HepG2 (cell line): ENCODE measurements at regions not wholly inside any gene's neighbourhood (a gene's known extent, or its start where the extent isn't known, plus 50 kb on each side); places are given as distances from the start of the nearest gene placed in this dataset.

Experiments
- ATAC-seq: fragments of 200-7000 bp; cut with Tn5 transposase; 3 replicates; pipeline ENCODE4 v1.9.1; 2020; ENCODE audit warnings: mild to moderate bottlenecking, moderate library complexity
- BruUV-seq: library from RNA; stranded (reverse); fragments of 400-500 nt; replicated peaks from 2 replicates; lab custom pipeline; 2021; lab: Mats Ljungman, UMichigan
- CTCF ChIA-PET: fragments of 300-600 bp; formaldehyde crosslinking; extraction: SDS; loops from one replicate; lab custom pipeline; 2021; ENCODE audit warnings: low total read pairs, inconsistent platforms, low intra/inter-chr PET ratio; lab: Yijun Ruan, JAX
- POLR2A ChIA-PET: fragments of 350-600 bp; sonication (Branson Sonifier 250); formaldehyde crosslinking; loops from one replicate; lab custom pipeline; 2020; ENCODE audit warnings: antibody characterized with exemption, inconsistent platforms; lab: Yijun Ruan, JAX
- DNase-seq: peaks from one replicate; pipeline ENCODE4 v3.0.0-alpha.2; 2015; ENCODE audit warnings: low spot score
- FAIRE-seq: peaks from 3 replicates; lab custom pipeline; 2011; peaks lifted over from hg19 to GRCh38; lab: Jason Lieb, UNC
- H2AFZ ChIP-seq: one replicate; pipeline ENCODE4 v1.6.1; 2011; ENCODE audit warnings: low read length, inconsistent platforms
- H3K27ac ChIP-seq: fragments of 300-600 bp; 3 replicates; pipeline ENCODE4 v1.8.0; 2011; ENCODE audit warnings: mixed run types, mild to moderate bottlenecking, mixed read lengths, low read length, inconsistent platforms; ENCODE audit not compliant: insufficient read depth; ENCODE audit errors: extremely low read length
- H3K27me3 ChIP-seq, 2 experiments: fragments of 200-600 bp in 1 of 2; 2 replicates in 1 of 2; 3 replicates in 1 of 2; pipeline versions ENCODE4 v1.6.0 to v1.8.0; 2011; ENCODE audit warnings: low read length in 2 of 2, mild to moderate bottlenecking in 2 of 2, moderate library complexity in 2 of 2, inconsistent platforms in 1 of 2; ENCODE audit not compliant: insufficient read depth in 2 of 2, control insufficient read depth in 1 of 2
- H3K36me3 ChIP-seq, 2 experiments: fragments of 200-600 bp in 1 of 2; replicated peaks in 1 of 2; 2 replicates in 1 of 2; 3 replicates in 1 of 2; pipeline versions ENCODE4 v1.5.1 to v1.8.0; 2011; ENCODE audit warnings: low read length in 2 of 2, inconsistent platforms in 1 of 2; ENCODE audit not compliant: insufficient read depth in 2 of 2, control insufficient read depth in 1 of 2
- H3K4me1 ChIP-seq: 2 replicates; pipeline ENCODE4 v1.5.1; 2012; ENCODE audit warnings: low read length, inconsistent platforms; ENCODE audit not compliant: insufficient read depth
- H3K4me2 ChIP-seq: 2 replicates; pipeline ENCODE4 v1.6.0; 2011; ENCODE audit warnings: low read depth, low read length, inconsistent platforms
- H3K4me3 ChIP-seq, 3 experiments: fragments of 200-600 bp in 1 of 3; sonication (generic), shearing (Covaris generic) in 1 of 3; replicated peaks in 1 of 3; 2 replicates each; pipeline ENCODE4 v1.5.1; 2011 to 2016; ENCODE audit warnings: low read length in 3 of 3, inconsistent platforms in 2 of 3, low read depth in 2 of 3, mild to moderate bottlenecking in 2 of 3, control low read depth in 1 of 3, mixed read lengths in 1 of 3; ENCODE audit not compliant: insufficient read depth in 1 of 3
- H3K79me2 ChIP-seq: one replicate; pipeline ENCODE4 v1.6.1; 2011; ENCODE audit warnings: low read length, inconsistent platforms; ENCODE audit not compliant: insufficient read depth
- H3K9ac ChIP-seq: 2 replicates; pipeline ENCODE4 v1.6.0; 2011; ENCODE audit warnings: mild to moderate bottlenecking, low read depth, low read length, inconsistent platforms; ENCODE audit not compliant: insufficient read depth
- H3K9me3 ChIP-seq: 2 replicates; pipeline ENCODE4 v1.5.1; 2012; ENCODE audit warnings: mild to moderate bottlenecking, low read length
- H4K20me1 ChIP-seq: 2 replicates; pipeline ENCODE4 v1.6.0; 2011; ENCODE audit warnings: inconsistent platforms, mild to moderate bottlenecking, low read length, moderate library complexity; ENCODE audit not compliant: insufficient read depth
- AHDC1 ChIP-seq: sonication (generic); formaldehyde crosslinking; IDR thresholded peaks from 2 replicates; pipeline ENCODE4 v1.5.1; 2020; ENCODE audit warnings: mild to moderate bottlenecking, missing genetic modification reagents, borderline replicate concordance
- ELK4 ChIP-seq: sonication (generic); formaldehyde crosslinking; IDR thresholded peaks from 2 replicates; pipeline ENCODE4 v1.9.0; 2021; ENCODE audit warnings: missing genetic modification reagents, borderline replicate concordance
- FOXM1 ChIP-seq: sonication (generic); formaldehyde crosslinking; IDR thresholded peaks from 2 replicates; pipeline ENCODE4 v1.5.0; 2020; ENCODE audit warnings: missing genetic modification reagents
- FOXP4 ChIP-seq: sonication (generic); formaldehyde crosslinking; IDR thresholded peaks from 2 replicates; pipeline ENCODE4 v1.4.0; 2020; ENCODE audit warnings: missing genetic modification reagents
- PAXIP1 ChIP-seq: sonication (generic); formaldehyde crosslinking; conservative IDR thresholded peaks from 2 replicates; pipeline ENCODE4 v1.4.0; 2020; ENCODE audit warnings: mild to moderate bottlenecking, missing genetic modification reagents, moderate library complexity
- ZFP41 ChIP-seq: sonication (generic); formaldehyde crosslinking; IDR thresholded peaks from 2 replicates; pipeline ENCODE4 v1.4.0; 2020; ENCODE audit warnings: mild to moderate bottlenecking, missing genetic modification reagents, borderline replicate concordance
- whole genome bisulfite sequencing: methylation state at CpG from one replicate; pipeline ENCODE4 v1.1.6; 2017; ENCODE audit warnings: low lambda C conversion rate; 5-methylcytosine and 5-hydroxymethylcytosine counted together
- in situ Hi-C: cut with HindIII; loops from 2 replicates; pipeline ENCODE4 v1.10.0; 2017; ENCODE audit warnings: low pct_unique_long_range_greater_than_20kb; ENCODE audit not compliant: extremely low pct_ligation_motif_present
- intact Hi-C: fragments of 100-400 bp; cut with micrococcal nuclease; formaldehyde crosslinking; loops from one replicate; pipeline ENCODE4 v1.10.0; 2022; ENCODE audit not compliant: unreplicated experiment
- TF ChIP-seq, protein P1 (sequence below), 2 experiments: sonication (generic) in 1 of 2; formaldehyde crosslinking in 1 of 2; IDR thresholded peaks; 2 replicates each; pipeline versions ENCODE4 v1.5.1 to v1.6.1; 2011 to 2020; ENCODE audit warnings: borderline replicate concordance in 1 of 2, low read depth in 1 of 2, low read length in 1 of 2, mild to moderate bottlenecking in 1 of 2, missing genetic modification reagents in 1 of 2, moderate library complexity in 1 of 2

GRCh38 chr4:104719539-104720230 is 225.0 kb upstream of the CXXC4 start:
- WGBS, result 14% methylated on average over 4 of the region's 4 CpGs
- Histone ChIP-seq H3K79me2 (no peaks in the 10 kb centered on the region), H3K36me3 (no peaks in the 10 kb centered on the region), H3K4me3 (no peak overlapping the region), H3K4me1 (no peaks in the 10 kb centered on the region), H3K4me2 (no peak overlapping the region), H3K27ac (no peak overlapping the region), H2AFZ (no peak overlapping the region), H3K9ac (no peak overlapping the region), H4K20me1 (no peaks in the 10 kb centered on the region), H3K9me3 (no peaks in the 10 kb centered on the region), H3K27me3 (no peaks in the 10 kb centered on the region)
- FAIRE-seq (no peak), ATAC-seq (no peak), DNase-seq (no peak)
- ChIA-PET POLR2A (no interaction called here), CTCF (no interaction called here)
- no TSS peak for BruUV-seq
- intact Hi-C loops, result no loop called here
- in situ Hi-C loops, result no loop called here
- no peak for TF ChIP-seq ELK4 (CRISPR knock-in tag)
- TF ChIP-seq ZFP41 (CRISPR knock-in tag), result no peak
- TF ChIP-seq FOXM1 (CRISPR knock-in tag), result no peak
- TF ChIP-seq AHDC1, result no peak
- no peak for TF ChIP-seq FOXP4
- no peak for TF ChIP-seq PAXIP1 (CRISPR knock-in tag)
- TF ChIP-seq, protein P1, sequence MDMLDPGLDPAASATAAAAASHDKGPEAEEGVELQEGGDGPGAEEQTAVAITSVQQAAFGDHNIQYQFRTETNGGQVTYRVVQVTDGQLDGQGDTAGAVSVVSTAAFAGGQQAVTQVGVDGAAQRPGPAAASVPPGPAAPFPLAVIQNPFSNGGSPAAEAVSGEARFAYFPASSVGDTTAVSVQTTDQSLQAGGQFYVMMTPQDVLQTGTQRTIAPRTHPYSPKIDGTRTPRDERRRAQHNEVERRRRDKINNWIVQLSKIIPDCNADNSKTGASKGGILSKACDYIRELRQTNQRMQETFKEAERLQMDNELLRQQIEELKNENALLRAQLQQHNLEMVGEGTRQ (IDR thresholded peaks at IDR 0.05; ENCODE audit: low read depth, low read length), result no peak
- TF ChIP-seq, protein P1 (CRISPR knock-in tag; IDR thresholded peaks at IDR 0.05; ENCODE audit: borderline replicate concordance), result no peak
